Vagina (tissue), 2 donors: ENCODE measurements at regions not wholly inside any gene's neighbourhood (a gene's known extent, or its start where the extent isn't known, plus 50 kb on each side); places are given as distances from the start of the nearest gene placed in this dataset.

Experiments used
- DNase-seq, 2 donors: peaks; one replicate each; pipeline ENCODE4 v3.0.0-alpha.2; 2017; ENCODE audit errors: extremely low spot score in 2 of 2
- H3K27ac ChIP-seq: fragments of 200-600 bp; sonication (generic); one replicate; pipeline ENCODE4 v1.5.1; 2019
- H3K27me3 ChIP-seq: fragments of 200-600 bp; sonication (generic); one replicate; pipeline ENCODE4 v1.5.1; 2019
- H3K36me3 ChIP-seq, 2 donors: fragments of 200-600 bp; sonication (generic); one replicate each; pipeline ENCODE4 v1.5.1; 2017 to 2019
- H3K4me1 ChIP-seq: fragments of 200-600 bp; sonication (generic); one replicate; pipeline ENCODE4 v1.5.1; 2019
- H3K4me3 ChIP-seq, 2 donors: fragments of 200-600 bp; sonication (generic); 1 replicate in 1 of 2; 2 replicates in 1 of 2; pipeline ENCODE4 v1.5.1; 2016 to 2019
- H3K9me3 ChIP-seq: fragments of 200-600 bp; sonication (generic); one replicate; pipeline ENCODE4 v1.5.1; 2019
- POLR2A ChIP-seq, 2 donors: fragments of 450-650 bp; IDR thresholded peaks; one replicate each; pipeline ENCODE4 v1.6.1; 2017; ENCODE audit warnings: antibody characterized with exemption in 2 of 2, mild to moderate bottlenecking in 2 of 2, moderate library complexity in 2 of 2
- POLR2AphosphoS5 ChIP-seq, 2 donors: sonication (generic); formaldehyde crosslinking; IDR thresholded peaks; one replicate each; pipeline ENCODE4 v1.9.0; 2017; ENCODE audit warnings: antibody characterized with exemption in 2 of 2, mild to moderate bottlenecking in 2 of 2, low read depth in 1 of 2; ENCODE audit not compliant: insufficient read depth in 1 of 2
- intact Hi-C: fragments of 100-400 bp; cut with DNase I; formaldehyde crosslinking; loops from one replicate; pipeline ENCODE4 v1.15.1; 2023
- TF ChIP-seq, protein P1 (sequence below), 3 experiments: fragments of 450-650 bp in 2 of 3; fragments of 200-600 bp in 1 of 3; sonication (generic) in 1 of 3; IDR thresholded peaks; one replicate each; pipeline ENCODE4 v1.5.1; 2017 to 2019; ENCODE audit warnings: antibody characterized with exemption in 3 of 3, mild to moderate bottlenecking in 2 of 3, moderate library complexity in 2 of 3

DNA sequence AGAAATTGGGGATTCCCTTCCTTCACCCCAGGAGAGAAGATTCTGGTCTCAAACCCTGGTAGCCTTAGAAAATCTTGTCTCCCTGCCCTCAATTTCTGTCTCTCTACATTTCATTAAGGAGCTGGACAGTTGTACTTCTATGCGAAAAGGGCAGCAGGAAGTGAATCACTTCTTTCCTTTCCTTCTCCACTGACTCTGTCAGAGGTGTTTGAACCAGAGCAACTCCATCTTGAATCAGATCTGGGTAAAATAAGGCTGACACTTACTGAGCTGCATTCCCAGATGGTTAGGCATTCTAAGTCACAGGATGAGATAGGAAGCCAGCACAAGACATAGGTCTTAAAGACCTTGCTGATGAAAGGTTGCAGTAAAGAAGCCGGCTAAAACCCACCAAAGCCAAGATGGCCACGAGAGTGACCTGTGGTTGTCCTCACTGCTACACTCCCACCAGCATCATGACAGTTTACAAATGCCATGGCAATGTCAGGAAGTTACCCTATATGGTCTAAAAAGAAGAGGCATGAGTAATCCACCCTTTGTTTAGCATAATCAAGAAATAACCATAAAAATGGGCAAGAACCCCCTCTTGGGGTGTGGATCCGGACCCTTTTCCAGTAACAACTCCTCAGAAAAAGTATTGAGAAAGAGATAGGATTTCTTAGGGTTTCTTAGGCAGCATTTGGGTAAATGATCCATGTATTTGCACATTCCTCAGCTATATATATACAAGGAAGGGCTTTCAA lies 95.8 kb upstream of the PLCB4 start:
- H3K36me3 ChIP-seq, result no peaks in the 10 kb centered on the region
- H3K27me3 ChIP-seq, result no peaks in the 10 kb centered on the region
- TF ChIP-seq, protein P1, sequence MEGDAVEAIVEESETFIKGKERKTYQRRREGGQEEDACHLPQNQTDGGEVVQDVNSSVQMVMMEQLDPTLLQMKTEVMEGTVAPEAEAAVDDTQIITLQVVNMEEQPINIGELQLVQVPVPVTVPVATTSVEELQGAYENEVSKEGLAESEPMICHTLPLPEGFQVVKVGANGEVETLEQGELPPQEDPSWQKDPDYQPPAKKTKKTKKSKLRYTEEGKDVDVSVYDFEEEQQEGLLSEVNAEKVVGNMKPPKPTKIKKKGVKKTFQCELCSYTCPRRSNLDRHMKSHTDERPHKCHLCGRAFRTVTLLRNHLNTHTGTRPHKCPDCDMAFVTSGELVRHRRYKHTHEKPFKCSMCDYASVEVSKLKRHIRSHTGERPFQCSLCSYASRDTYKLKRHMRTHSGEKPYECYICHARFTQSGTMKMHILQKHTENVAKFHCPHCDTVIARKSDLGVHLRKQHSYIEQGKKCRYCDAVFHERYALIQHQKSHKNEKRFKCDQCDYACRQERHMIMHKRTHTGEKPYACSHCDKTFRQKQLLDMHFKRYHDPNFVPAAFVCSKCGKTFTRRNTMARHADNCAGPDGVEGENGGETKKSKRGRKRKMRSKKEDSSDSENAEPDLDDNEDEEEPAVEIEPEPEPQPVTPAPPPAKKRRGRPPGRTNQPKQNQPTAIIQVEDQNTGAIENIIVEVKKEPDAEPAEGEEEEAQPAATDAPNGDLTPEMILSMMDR (IDR thresholded peaks at IDR 0.05), result no peak
- TF ChIP-seq POLR2AphosphoS5 (IDR thresholded peaks at IDR 0.05; ENCODE audit: insufficient read depth in 1 of 2, low read depth in 1 of 2) (no peak), POLR2A (IDR thresholded peaks at IDR 0.05) (no peak)
- intact Hi-C loops, result no loop called here
- no peak for DNase-seq
- no peaks in the 10 kb centered on the region for H3K9me3 ChIP-seq
- H3K4me3 ChIP-seq, result no peak overlapping the region
- H3K27ac ChIP-seq, result no peak overlapping the region
- peaks cover 18% of the 10 kb centered on the region for H3K4me1 ChIP-seq

DNA sequence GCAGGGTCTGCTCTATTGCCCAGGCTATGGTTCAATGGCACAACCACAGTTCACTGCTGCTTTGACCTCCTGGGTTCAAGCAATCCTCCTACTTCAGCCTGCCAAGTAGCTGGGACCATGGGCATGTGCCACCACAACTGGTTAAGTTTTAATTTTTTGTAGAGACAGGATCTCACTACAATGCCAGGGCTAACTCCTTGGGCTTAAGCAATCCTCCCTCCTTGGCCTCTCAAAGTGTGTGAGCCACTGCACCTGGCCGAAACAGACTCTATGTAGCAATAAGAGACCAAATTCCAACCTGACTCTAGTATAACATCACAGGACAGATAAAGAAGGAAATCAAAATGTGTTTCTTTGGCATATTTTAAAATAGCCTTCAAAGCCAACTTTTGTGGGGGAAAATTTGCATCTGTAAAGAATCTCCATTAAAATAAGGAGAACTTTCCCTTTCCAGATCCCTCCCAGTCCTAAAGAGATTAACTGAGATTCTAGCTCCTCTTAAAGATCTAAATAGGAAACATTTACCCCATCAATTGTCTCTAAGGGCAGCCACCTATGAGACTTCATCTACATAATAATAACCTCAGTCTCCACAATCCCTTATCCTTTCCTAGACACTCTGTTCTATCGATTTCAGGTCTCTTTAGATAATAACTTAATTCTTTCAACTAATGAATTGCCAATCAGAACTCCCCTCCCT lies 94.7 kb upstream of the PLCB4 start:
- intact Hi-C loops, result no loop called here
- no peaks in the 10 kb centered on the region for H3K27me3 ChIP-seq
- no peak overlapping the region for H3K27ac ChIP-seq
- peaks cover 10% of the 10 kb centered on the region for H3K4me1 ChIP-seq
- H3K36me3 ChIP-seq, result no peaks in the 10 kb centered on the region
- no peaks in the 10 kb centered on the region for H3K9me3 ChIP-seq
- H3K4me3 ChIP-seq, result no peak overlapping the region
- TF ChIP-seq POLR2AphosphoS5 (IDR thresholded peaks at IDR 0.05; ENCODE audit: insufficient read depth in 1 of 2, low read depth in 1 of 2) (no peak), POLR2A (IDR thresholded peaks at IDR 0.05) (no peak)
- TF ChIP-seq, protein P1 (IDR thresholded peaks at IDR 0.05), result no peak
- DNase-seq, result no peak

DNA sequence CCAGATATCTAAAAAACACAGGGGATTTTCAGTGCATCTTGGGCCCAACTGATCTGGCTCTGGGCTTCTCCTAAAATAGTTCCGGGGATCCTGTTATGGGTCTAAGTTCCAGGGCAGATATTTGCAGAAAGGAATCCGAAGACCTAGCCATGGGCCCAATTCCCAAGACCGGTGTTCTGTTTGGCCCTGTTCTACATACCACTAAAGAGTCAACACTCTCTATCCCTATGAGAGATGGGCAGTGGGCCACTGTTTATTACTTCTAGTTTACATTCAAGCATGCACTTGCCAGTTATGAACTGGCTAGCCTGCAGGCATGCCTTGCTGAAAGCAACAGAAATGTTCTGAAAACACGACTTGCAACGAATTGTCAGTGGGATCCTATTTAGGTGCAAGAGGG lies 87.4 kb upstream of the PLCB4 start:
- H3K36me3 ChIP-seq, result no peaks in the 10 kb centered on the region
- TF ChIP-seq, protein P1 (IDR thresholded peaks at IDR 0.05), result no peak
- no peak for TF ChIP-seq POLR2AphosphoS5 (IDR thresholded peaks at IDR 0.05; ENCODE audit: insufficient read depth in 1 of 2, low read depth in 1 of 2)
- no peak overlapping the region for H3K27ac ChIP-seq
- no peak for DNase-seq
- H3K4me3 ChIP-seq, result no peak overlapping the region
- intact Hi-C loops, result no loop called here
- no peaks in the 10 kb centered on the region for H3K9me3 ChIP-seq
- no peaks in the 10 kb centered on the region for H3K4me1 ChIP-seq
- no peaks in the 10 kb centered on the region for H3K27me3 ChIP-seq

DNA sequence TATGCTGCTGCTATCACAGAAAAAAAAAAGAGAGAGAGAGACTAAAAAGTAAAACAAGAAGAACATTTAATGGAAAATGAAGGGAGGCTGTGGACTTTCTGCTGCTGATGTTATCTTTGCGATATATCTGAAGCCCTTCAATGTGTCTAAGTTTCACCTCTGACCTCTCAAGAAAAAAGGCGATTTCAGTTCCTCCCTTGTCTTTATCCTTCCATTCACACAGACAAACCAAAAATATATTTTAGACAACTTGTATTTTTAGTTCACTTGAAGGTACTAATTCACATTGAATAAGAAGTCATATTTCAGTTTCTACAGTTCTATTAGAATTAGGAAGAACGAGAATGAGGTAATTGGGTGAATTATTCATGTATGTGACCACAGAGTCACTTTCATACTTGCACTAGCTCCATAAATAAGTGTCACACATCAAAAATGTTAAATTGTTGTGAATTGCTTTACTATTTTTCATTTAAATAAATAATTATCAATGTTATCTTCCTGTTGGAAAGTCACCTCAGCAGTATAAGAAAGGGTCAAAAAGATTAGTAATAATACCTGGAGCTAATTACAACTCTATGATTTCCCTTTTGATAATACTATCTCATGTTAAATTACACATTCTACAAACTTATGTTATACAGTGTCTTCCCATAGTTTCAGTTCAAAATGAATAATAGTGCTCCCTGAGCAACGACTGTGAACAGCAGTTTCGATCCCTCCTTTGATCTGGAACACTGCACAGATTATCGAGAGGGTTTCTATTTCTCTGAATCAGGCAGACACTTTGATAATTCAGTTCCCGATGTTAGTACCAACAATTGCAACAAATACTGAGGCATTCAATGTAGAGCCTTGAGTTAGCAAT lies 85.2 kb upstream of the PLCB4 start:
- no peaks in the 10 kb centered on the region for H3K9me3 ChIP-seq
- H3K4me1 ChIP-seq, result no peaks in the 10 kb centered on the region
- no peaks in the 10 kb centered on the region for H3K36me3 ChIP-seq
- intact Hi-C loops, result no loop called here
- TF ChIP-seq POLR2A (IDR thresholded peaks at IDR 0.05), result no peak
- no peak for TF ChIP-seq POLR2AphosphoS5 (IDR thresholded peaks at IDR 0.05; ENCODE audit: insufficient read depth in 1 of 2, low read depth in 1 of 2)
- TF ChIP-seq, protein P1 (IDR thresholded peaks at IDR 0.05), result no peak
- H3K27me3 ChIP-seq, result no peaks in the 10 kb centered on the region
- no peak overlapping the region for H3K27ac ChIP-seq
- no peak overlapping the region for H3K4me3 ChIP-seq
- DNase-seq, result no peak
